Lung (tissue), 11 donors: ENCODE measurements at regions not wholly inside any gene's neighbourhood (a gene's known extent, or its start where the extent isn't known, plus 50 kb on each side); places are given as distances from the start of the nearest gene placed in this dataset.

Source experiments
- ATAC-seq: fragments of 200-7000 bp; cut with Tn5 transposase; one replicate; pipeline ENCODE4 v1.9.1; 2020; ENCODE audit warnings: moderate number of reproducible peaks; ENCODE audit not compliant: insufficient read depth, low FRiP score
- DNase-seq, 3 donors: peaks; one replicate each; pipeline ENCODE4 v3.0.0-alpha.2; 2013 to 2017
- H3K27ac ChIP-seq, 2 donors: one replicate each; pipeline ENCODE4 v1.5.1; 2013; ENCODE audit warnings: mild to moderate bottlenecking in 2 of 2, moderate library complexity in 2 of 2, control low read depth in 1 of 2, inconsistent platforms in 1 of 2, low read depth in 1 of 2, low read length in 1 of 2
- H3K27me3 ChIP-seq, 3 donors: one replicate each; pipeline ENCODE4 v1.5.1; 2013; ENCODE audit warnings: low read length in 2 of 3; ENCODE audit not compliant: control insufficient read depth in 3 of 3, insufficient read depth in 3 of 3
- H3K36me3 ChIP-seq, 4 donors: one replicate each; pipeline ENCODE4 v1.5.1; 2013; ENCODE audit warnings: low read length in 4 of 4, mild to moderate bottlenecking in 1 of 4, moderate library complexity in 1 of 4; ENCODE audit not compliant: control insufficient read depth in 4 of 4, insufficient read depth in 4 of 4
- H3K4me1 ChIP-seq, 5 donors: one replicate each; pipeline ENCODE4 v1.5.1; 2013; ENCODE audit warnings: low read length in 5 of 5, mild to moderate bottlenecking in 2 of 5, moderate library complexity in 1 of 5; ENCODE audit not compliant: control insufficient read depth in 5 of 5, insufficient read depth in 5 of 5
- H3K4me3 ChIP-seq: one replicate; pipeline ENCODE4 v1.5.1; 2013; ENCODE audit warnings: mild to moderate bottlenecking, control low read depth, moderate library complexity
- H3K9ac ChIP-seq, 2 donors: one replicate each; pipeline ENCODE4 v1.5.1; 2013; ENCODE audit warnings: low read length in 2 of 2, control low read depth in 1 of 2; ENCODE audit not compliant: insufficient read depth in 1 of 2
- H3K9me3 ChIP-seq, 4 donors: one replicate each; pipeline ENCODE4 v1.5.1; 2013; ENCODE audit warnings: low read length in 3 of 4, mild to moderate bottlenecking in 1 of 4, moderate library complexity in 1 of 4; ENCODE audit not compliant: control insufficient read depth in 4 of 4, insufficient read depth in 3 of 4
- WGBS, 2 donors: extraction: QIAGEN DNeasy Blood & Tissue Kit; methylation state at CpG; one replicate each; pipeline ENCODE4 v1.1.7; 2013; 5-methylcytosine and 5-hydroxymethylcytosine counted together
- TF ChIP-seq, protein P1 (sequence below): IDR thresholded peaks from 2 replicates; pipeline ENCODE4 v1.5.1; 2012; ENCODE audit warnings: mild to moderate bottlenecking; ENCODE audit errors: control extremely low read depth, extremely low read depth
- donor health status: control.
- donor health status: control.
- donor health status: Bipolar disorder and iron deficiency.
- donor health status: healthy.
- donor health status: DM: yes; HTN: yes; CAD: no.

GRCh38 chr4:13829457-13829856 lies 201.9 kb upstream of the BOD1L1 start:
- TF ChIP-seq, protein P1, sequence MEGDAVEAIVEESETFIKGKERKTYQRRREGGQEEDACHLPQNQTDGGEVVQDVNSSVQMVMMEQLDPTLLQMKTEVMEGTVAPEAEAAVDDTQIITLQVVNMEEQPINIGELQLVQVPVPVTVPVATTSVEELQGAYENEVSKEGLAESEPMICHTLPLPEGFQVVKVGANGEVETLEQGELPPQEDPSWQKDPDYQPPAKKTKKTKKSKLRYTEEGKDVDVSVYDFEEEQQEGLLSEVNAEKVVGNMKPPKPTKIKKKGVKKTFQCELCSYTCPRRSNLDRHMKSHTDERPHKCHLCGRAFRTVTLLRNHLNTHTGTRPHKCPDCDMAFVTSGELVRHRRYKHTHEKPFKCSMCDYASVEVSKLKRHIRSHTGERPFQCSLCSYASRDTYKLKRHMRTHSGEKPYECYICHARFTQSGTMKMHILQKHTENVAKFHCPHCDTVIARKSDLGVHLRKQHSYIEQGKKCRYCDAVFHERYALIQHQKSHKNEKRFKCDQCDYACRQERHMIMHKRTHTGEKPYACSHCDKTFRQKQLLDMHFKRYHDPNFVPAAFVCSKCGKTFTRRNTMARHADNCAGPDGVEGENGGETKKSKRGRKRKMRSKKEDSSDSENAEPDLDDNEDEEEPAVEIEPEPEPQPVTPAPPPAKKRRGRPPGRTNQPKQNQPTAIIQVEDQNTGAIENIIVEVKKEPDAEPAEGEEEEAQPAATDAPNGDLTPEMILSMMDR: no peak
- ATAC-seq (no peak), DNase-seq (no peak)
- peaks cover 0 to 8% (median 2%) of the 10 kb centered on the region in 4 donors for H3K9me3 ChIP-seq
- H3K27ac ChIP-seq: no peak overlapping the region
- no peaks in the 10 kb centered on the region for H3K36me3 ChIP-seq
- 78 to 88% methylated on average over 3 of the region's 3 CpGs for WGBS, 2 donors
- no peaks in the 10 kb centered on the region for H3K27me3 ChIP-seq
- no peak overlapping the region for H3K9ac ChIP-seq
- H3K4me1 ChIP-seq: peaks cover 0 to 3% (median 0%) of the 10 kb centered on the region in 5 donors
- no peak overlapping the region for H3K4me3 ChIP-seq

DNA sequence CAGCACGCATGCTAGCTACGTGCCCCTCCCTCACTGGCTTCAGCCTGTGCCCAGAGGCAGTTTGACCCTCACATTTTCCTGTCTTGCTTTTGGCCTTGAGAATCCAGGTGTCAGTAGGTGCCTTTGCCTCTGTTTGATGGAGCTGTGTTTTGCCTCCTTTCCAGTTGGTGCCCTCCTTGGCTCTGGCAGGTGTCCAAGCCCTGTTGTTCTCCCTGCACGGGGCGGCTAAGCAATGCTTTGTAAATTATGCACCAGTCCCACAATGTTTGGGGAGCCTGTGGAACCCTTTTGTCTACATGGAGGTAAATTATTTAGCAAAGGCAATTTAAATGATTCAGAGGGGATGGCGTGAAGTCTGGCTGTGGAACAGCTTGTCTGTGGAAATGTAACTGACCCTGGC lies 202.9 kb upstream of the BOD1L1 start:
- no peak for ATAC-seq
- H3K27ac ChIP-seq: no peak overlapping the region

DNA sequence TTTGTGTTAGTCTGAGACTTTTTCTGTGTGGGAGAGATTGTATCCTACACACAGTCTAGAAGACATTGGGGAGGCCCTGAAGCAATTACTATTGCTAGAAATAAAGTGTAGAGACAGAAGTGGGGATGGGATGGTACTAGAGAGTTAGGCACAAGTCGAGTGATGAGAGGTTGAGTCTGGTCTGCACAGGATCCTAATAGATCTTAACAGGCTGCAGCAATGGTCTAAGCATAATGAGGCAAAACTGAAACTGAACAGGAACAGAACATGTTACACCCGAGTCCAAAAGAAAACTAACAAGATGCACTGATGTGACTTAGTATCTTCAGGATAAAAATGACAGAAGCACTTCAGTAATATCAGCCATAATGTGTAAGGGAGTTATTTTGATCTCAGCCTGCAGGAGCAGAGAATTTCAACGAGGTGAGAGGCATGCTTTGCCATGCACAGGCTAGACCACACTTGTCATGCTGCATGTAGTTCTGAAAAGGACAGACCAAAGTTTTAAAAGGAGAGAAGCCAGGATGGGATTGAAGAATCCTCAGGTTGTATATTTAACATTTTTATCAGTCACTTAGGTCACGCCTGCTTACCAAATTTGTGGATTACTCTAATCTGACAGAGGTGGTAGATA lies 205.8 kb upstream of the BOD1L1 start:
- peaks cover 0 to 3% (median 1%) of the 10 kb centered on the region in 4 donors for H3K9me3 ChIP-seq
- no peak for DNase-seq
- H3K27ac ChIP-seq: no peak overlapping the region
- H3K4me3 ChIP-seq: no peak overlapping the region
- no peaks in the 10 kb centered on the region for H3K36me3 ChIP-seq
- no peaks in the 10 kb centered on the region for H3K27me3 ChIP-seq
- TF ChIP-seq, protein P1: no peak
- H3K9ac ChIP-seq: no peak overlapping the region
- H3K4me1 ChIP-seq: peaks cover 0 to 3% (median 0%) of the 10 kb centered on the region in 5 donors
- no peak for ATAC-seq
- WGBS, 2 donors: 70 to 89% methylated on average over 4 of the region's 4 CpGs

More for the DNA sequence above, 202.9 kb upstream of the BOD1L1 start:
- H3K4me1 ChIP-seq: peaks cover 0 to 3% (median 0%) of the 10 kb centered on the region in 5 donors
- no peaks in the 10 kb centered on the region for H3K27me3 ChIP-seq
- H3K9ac ChIP-seq: no peak overlapping the region
- no peaks in the 10 kb centered on the region for H3K36me3 ChIP-seq
- 78% methylated on average over 5 of the region's 5 CpGs for WGBS, 2 donors
- TF ChIP-seq, protein P1: no peak
- H3K4me3 ChIP-seq: no peak overlapping the region
- H3K9me3 ChIP-seq: peaks cover 0 to 4% (median 0%) of the 10 kb centered on the region in 4 donors
- no peak for DNase-seq
